Kidney tubule cell (primary cell): ENCODE measurements at regions not wholly inside any gene's neighbourhood (a gene's known extent, or its start where the extent isn't known, plus 50 kb on each side); places are given as distances from the start of the nearest gene placed in this dataset.

Experiments used
- DNase-seq: peaks from one replicate; pipeline ENCODE4 v3.0.0-alpha.2; 2018; ENCODE audit warnings: low spot score

DNA sequence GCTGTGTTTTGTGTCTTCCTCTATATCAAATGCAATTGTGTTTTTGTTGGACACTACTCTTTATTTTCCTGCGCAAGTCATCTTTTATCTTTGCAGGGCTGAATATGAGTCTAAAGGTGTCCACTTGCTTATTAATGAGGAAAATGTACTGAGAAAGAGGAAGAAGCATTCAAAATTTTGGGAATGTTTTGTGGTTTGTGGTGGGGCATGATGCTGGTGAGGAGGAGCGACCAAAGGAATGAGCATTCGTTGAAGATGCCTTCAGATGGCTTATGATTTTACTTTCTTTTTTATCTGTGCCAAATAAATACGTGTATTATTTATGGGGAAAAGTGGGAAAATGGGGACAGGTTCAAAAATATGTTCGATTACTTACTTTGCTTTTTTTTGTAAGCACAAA lies 63.9 kb upstream of the SMIM21 start:
- DNase-seq: no peak

DNA sequence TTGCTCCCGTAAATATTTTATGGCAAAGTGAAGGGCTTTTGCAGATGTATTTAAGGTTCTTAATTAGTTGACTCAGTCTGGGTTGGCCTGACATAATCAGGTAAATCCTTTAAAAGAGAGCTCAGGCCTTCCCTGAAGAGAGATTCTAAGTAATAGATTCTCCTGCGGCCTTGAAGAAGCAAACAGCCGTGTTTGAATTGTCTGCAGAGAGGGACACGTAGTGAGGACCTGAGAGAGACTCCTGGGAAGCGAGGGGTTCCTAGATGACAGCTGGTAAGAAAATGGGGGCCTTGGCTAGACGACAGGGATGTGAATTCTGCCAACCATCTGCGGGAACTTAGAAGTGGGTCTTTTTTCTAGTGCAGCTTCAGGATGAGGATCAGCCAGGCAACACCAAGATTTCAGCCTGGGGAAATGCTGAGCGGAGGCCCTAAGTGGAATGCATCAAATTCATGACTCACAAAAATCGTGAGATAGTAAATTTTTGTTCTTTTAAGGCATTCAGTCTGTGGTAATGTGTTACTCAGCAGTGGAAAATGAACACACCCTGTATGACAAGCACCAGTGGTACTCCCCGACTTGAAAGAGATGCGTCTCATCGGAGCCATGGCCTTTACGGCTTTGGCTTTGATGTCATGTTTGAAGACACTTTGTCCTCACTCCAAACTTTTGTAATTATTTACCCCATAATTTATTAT lies 62.1 kb upstream of the SMIM21 start:
- DNase-seq: peak; percentile 78

- DNase-seq: no peak
These were observed 56.2 kb upstream of the SMIM21 start for GRCh38 chr18:75483662-75484061.

DNA sequence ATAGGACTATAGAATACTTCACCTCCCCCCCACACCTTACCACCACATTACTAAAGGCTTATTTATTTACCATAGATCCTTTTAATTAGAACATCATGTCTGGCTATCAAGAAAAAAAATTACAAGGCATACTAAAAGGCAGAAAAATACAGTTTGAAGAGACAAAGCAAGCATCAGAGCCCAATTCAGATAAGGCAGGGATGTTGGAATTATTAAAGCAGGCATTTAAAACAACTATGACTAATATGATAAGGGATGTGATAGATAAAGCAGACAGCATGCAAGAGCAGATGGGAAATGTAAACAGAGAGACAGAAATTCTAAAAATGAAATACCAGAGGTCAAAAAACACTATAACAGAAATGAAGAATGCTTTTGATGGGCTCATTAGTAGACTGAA lies 55.4 kb upstream of the SMIM21 start:
- no peak for DNase-seq

DNA sequence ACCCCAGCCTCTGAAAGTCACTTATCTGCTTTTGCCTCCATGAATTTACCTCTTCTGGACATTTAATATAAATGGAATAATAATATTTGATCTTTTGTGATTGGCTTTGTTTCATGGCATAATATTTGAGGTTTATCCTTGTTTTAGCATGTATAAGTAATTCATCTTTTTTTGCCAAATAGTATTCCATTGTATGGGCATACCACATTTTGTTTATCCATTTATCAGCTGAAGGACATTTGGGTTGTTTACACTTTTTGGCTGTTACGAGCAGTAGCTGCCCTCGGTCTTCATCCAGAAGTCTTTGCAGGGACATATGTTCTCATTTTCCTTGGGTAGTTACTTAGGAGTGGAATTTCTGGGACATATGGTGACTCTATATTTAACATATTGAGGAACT lies 53.0 kb upstream of the SMIM21 start:
- no peak for DNase-seq

GRCh38 chr18:75478996-75479880 lies 51.7 kb upstream of the SMIM21 start:
- DNase-seq: peak; percentile 60

GRCh38 chr18:75477900-75478299 lies 50.4 kb upstream of the SMIM21 start:
- DNase-seq: peak; percentile 48
